Activated naive CD8-positive, alpha-beta T cell treated with anti-CD3 and anti-CD28 coated beads, Interleukin-2, amount 50 U/mL, for 16 hours (primary cell): ENCODE measurements at regions not wholly inside any gene's neighbourhood (a gene's known extent, or its start where the extent isn't known, plus 50 kb on each side); places are given as distances from the start of the nearest gene placed in this dataset.
A peak's percentile ranks its signal among the peaks of the same experiment; 100 is the strongest.
"Not testable (repeated sequence)": the region's sequence is repeated elsewhere in the genome, so short reads cannot be mapped to it uniquely, and the experiment has no call there.

Experiments
- DNase-seq: peaks from one replicate; pipeline ENCODE4 v3.0.0-alpha.2; 2020; ENCODE audit warnings: low read depth, low spot score

DNA sequence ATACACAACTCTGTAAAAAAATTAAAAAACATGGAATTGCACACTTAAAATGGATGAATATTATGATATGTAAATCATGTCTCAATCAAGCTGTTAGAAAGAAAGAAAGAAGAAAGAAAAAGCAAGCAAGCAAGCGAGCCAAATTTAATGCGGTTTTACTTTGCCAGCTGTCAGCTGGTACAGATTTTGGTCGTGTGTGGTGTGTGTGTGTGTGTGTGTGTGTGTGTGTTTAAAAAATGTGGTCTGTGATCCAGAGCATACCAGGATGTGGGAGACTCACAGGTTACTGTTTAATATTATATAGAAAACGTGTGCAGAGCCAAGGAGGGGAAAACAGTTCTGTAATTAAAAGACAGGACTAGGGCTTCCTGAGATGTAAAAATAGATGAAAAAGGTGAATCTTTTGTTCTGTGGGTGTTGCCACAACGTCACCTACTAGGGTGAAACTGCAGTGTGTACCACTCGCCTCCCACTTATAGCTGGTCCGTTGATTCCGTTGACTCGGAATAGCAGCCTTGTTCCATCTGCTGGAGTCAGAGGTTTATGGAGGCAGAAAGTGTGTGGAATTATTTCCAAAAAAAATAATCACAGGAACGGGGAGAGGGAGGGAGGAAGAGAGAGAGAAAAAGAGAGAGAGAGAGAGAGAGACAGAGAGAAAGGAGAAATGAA lies 197.7 kb downstream of the BCAS1 start:
- peak; percentile 33 for DNase-seq

DNA sequence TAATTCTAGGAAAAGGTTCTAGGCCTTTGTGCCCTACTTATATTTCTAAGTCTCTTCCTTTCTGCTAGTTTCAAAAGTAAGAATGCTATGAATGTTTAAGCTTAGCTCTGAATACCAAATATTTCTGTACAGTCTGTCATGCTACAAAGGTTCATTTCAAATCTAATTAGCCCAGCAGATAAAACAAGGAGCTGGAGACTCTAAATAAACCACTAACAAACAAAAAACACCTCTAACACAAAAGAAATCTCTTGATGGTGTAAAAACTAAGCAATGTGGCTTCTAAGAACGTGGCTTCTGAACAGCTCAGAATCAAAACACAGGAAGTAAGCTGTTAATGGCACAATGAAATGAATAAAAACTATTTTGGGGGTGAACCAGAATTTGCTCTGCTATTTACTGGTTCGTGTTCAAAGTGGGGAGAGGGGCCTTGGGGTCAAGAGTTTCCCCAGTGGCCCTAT lies 198.3 kb downstream of the BCAS1 start:
- DNase-seq = no peak

DNA sequence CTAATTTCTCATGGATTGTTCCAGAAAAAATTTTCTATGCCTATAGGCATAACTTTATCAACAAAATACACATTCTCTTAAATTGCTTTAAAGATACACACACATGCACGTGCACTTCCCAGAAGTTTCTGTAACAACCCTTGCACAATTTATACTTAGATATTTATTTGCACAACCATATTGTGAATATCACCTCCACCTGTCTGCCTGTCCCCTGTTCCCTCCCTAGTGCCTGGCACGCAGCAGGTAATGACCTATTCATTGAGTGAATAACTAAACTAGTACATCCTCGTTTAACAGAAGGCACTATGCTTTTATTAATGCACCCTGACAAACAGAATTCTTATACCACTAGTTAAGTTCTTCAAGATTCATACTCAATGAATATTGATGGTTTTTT lies 198.9 kb downstream of the BCAS1 start:
- no peak for DNase-seq

DNA sequence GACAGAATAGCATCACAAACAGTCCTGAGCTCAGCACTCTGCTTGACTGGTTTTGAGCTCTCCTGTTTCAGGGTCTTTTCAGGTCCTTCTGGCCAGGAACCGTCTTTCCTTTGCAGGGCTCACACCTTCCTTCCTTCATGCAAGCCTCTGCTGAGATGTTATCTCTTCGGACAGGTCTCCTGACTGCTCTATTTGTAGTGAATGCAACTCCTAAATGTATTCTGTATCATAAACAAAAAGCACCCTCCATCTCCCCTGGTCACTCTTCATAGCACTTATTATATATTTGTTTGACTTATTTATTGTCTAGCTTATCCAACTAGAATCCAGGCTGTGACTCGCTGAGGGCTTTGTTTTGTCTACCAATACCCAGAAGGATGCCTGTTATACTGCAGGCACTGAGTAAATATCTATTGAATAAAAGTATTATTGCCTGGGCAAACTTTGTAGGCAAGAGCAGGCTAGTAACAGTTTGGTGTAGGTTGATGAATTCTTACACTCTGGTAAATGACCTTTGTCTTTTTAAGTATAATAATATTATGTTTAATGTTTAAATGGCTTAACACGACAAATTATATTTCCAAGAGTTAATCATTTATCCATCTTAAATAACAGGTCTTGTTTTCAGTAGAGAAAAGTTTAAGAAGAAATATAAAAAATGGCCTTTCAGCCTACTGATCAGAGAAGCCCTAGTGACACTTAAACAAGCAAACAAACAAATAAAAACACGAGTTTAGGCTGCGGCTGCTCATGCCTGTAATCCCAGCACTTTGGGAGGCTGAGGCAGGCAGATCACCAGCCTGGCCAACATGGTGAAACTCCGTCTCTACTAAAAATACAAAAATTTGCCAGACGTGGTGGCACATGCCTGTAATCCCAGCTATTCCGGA lies 199.7 kb downstream of the BCAS1 start:
- DNase-seq = no peak

DNA sequence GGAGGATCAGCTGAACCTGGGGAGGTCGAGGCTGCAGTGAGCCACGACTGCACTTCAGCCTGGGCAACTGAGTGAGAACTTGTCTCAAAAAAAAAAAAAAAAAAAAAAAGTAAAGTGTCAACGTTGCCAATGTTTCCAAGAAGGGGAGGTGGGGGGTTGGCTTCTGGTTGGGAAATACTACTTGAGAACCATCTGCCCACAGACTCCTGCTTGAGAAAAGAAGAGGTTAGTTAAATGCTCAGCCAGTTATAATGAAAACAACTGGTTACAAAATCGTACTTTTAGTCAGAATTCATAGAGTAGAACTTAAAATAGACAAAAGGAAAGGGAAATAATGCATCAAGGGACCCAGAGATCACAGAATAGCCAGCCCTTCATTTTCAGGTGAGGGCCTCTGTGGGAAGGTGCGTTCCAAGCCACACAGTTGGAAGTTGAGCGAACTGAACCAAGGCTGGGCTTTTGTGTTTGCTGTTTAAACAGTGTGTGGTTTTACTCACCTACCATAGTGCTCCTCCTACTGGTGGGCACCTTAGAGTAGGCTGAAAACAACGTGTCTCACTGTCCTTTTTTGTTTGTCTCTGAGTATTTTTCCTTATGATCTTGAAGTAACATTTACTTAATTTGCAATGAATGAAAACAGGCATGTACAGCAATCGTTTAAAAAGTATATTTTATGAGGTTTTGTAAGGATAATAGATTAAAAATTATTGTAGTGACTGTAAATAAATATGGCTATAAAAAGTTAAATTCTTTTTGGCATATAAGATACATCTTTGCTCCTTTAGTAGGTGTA lies 200.7 kb downstream of the BCAS1 start:
- peak; percentile 49 for DNase-seq

DNA sequence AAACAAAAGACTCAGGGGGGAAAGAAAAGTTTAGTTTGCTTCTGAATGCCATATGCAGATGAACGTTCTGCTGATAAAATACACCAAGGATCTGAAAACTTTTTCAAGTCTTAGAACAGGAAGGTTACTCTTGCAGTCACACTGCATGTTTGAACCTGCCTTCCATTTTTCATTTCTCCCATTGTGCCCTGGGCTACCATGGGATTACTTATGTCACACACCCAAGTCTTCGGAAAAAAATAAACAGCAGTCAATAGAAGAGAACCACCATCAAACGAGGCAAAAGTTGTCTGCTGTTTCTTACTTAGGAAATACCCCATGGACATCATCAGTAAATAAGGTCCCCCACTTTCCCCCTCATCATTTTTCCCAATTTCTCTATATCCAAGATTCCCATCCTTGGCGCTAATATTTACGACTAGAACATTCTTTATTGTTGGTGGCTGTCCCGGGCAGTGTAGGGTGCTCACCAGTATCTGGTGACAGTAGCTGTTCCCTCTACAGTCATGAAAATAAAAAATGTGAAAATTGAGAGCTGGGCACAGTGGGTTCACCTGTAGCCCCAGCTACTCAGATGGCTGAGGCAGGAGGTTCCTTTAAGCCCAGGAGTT lies 202.5 kb downstream of the BCAS1 start:
- no peak for DNase-seq

DNA sequence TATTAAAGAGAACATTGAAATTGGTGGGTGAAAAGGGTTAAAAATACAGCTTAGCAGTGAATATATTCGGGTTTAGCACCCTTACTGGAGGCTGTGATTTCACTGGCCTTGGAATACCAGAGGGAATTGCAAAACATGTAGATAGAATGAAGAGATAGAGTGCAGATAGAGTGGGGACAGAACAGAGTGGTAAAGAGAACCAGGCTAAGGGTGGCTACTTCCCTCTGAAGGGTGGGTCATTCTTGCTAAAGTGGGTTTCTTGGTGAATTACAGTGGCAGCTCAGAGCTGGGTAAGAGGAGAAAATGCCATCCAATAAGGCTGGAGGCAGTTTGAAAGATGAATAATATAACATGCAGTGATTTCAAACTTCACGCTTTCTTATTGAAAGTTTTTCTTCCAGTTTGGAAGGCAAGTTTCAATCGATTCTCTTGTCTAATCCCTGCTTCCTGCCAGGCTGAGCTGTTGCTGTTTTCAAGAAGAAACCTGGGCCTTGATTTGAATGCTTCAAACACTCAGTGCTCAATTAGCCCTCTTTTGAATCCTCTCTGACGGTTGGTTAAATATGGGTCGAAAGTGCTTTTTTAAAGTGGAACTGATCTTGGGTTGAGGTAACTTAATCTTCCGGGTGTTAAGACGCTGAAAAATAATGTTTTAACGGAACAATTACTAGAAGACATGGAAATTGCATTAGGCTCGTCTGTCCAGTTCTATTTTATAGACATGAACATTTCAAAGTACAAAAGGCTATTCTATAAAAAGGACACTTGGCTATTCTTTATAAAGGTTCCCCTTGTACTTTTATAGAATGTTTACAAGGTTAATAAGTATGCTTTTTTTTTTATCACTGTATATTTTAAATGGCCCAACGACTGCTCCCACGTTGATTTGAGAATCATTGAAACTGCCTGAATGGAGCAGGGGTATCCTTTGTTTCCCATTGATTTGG lies 203.3 kb downstream of the BCAS1 start:
- no peak for DNase-seq

DNA sequence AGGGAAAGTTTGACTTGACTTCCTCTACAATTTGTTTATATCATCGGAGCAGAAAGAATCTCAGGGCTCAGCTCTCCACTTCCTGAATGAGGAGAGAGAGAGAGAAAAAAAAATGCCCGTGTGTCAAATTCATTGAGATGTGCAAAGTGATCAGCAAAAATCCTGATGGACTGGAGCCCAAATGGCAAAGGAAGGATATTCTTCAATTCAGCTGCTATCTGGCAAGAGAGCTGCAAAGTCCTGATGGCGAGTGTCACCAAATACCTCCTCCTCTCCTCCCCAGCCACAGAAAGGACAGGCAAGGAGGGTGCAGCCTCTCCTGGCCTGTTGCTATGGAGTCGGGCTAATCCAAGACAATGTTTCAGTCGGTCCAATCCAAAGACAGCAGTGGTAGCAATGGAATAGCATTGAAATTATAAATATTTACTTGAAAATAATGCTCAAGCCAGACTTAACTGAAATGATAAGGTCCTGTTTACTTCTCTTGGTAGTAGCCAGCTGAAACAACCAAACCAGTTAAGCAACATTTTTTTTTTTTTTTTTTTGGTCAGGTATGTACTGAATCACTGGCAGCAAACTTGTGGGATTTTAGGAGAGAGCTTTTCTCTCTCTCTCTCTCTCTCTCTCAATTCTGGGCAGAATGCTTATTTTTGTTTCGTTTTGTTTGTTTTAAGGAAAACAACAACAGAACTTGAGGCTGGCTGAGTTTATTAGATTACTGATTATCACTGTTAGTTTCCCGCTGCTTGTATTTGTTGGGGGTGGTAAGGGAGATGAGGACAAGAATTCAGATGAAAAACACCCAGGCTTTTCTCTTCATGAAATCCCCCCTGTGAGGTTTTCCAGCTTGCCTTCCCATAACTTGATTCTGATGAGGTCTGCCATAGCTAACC lies 204.2 kb downstream of the BCAS1 start:
- no peak for DNase-seq

DNA sequence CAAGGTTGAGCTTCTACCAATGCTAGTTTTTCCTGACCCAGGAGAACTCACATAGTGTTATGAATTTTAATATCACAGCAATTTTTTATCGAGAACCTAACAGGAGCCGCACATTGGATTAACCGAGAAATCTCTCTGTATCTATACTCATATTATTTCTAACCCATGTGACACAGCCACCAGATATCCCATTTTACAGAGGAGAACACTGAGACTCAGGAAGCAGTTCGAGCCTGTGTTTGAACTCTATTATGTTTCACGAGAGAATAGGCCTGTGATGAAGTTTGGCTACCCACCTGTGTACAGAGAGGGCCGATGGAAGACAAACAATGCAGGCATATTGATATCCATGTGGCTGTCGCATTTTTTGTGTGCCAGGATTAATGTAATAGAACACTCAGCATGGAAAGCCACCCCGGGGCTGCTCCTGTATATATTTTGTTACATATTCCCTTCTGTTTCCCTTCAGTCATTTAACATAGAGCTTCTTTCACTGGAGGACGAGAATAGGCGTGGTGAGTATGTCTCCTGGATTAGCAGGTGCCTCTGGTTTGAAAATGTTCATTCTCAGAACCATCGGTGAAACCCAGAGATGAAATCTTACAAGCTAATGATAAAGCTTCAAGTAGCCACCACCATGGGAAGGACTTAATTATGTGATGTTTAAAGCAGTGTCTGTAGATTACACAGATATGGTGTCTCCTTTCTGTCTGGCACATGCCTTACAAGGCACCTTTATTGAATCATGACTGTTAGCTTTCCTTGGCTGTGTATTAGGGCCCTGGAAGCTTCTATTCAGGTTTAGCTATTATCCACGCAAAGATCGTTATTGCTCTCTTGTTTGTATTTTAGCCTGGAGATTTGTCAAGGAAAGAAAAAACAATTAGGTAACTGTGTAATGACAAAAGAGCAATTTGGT lies 205.4 kb downstream of the BCAS1 start:
- DNase-seq = not testable (repeated sequence)

DNA sequence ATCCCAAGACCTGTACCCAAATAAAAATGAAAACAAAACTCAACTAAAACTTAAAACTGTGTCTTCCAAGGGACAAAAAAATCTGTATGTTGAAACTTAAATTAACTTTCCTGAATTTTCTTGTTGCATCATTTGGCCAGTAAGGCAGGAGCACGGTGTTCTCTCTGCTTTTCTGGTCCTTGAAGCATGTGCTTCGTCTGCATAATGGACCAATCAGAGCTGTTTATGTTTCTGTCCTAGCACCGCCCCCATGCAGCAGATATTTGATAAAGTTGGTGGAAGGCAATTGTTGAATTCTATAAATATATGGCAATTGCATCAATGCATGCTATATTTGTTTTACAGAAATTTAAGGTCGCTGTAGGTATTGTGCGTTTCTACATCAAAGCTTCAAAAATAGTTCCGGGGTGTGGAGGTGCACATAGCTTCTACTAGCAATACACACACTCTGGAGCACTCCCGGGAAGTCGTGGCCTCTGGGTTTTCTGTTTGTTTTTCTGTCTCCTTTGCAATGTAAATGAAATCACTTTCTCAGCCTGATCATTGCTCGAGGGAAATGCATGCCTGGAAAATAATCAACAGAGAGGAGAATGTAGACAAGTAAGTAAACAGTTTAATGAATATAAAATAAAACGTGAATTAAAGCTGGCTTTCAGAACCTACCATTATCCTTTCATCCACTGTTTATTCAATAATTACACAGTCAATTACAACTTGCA lies 206.3 kb downstream of the BCAS1 start:
- not testable (repeated sequence) for DNase-seq

DNA sequence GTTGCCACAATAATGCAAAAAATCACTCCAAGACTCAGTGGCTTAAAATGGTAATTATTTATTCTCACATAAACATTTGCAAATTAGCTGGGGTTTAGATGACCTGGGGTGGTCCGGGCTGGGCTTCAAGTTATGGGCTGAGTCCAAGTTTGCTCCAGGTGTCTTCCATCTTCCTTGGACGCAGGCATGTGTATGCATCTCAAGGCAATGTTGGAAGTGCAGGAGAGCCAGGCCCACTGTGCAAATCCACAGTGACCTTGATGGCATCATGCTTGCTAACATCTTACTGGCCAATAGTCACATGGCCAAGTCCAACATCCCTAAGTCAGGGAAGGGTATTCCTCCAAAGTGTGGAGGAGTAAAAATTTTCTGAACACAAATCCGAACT lies 206.9 kb downstream of the BCAS1 start:
- not testable (repeated sequence) for DNase-seq

DNA sequence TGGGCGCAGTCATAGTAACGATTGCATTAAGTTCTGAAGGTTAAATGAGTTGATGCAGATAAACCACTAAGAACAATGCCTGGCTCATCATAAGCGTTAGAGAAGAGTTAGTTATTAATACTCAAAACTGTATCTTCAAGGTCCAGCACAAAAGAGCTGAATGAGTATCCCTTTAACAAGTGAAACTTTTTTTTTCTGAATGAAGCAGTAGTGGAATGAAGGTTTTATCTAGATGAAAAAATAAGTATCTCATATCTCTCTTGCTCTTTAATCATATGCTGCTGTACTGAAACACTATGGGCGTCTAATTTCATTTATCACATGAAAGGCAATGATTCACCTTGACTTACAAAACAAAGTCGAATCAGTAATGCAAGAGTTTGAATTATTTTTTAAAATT lies 207.4 kb downstream of the BCAS1 start:
- DNase-seq = not testable (repeated sequence)

DNA sequence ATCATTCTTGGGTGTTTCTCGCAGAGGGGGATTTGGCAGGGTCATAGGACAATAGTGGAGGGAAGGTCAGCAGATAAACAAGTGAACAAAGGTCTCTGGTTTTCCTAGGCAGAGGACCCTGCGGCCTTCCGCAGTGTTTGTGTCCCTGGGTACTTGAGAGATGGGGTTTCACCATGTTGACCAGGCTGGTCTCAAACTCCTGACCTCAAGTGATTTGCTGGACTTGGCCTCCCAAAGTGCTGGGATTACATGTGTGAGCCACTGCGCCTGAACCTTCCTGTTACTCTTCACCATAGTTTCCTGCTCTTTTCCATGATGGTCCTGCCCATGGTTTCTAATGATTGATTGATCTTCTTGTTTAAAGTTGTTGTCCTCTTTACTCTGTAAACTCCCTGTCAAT lies 207.9 kb downstream of the BCAS1 start:
- DNase-seq = not testable (repeated sequence)

DNA sequence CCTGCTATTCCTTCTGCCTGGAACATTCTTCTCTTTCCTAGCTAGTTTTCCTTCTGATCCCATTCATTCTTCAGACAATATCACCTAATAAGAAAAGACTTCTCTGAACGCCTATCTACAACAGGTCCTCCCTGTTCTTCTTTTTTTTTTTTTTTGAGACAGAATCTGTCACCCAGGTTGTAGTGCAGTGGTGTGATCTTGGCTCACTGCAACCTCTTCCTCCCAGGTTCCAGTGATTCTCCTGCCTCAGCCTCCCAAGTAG lies 208.3 kb downstream of the BCAS1 start:
- not testable (repeated sequence) for DNase-seq

DNA sequence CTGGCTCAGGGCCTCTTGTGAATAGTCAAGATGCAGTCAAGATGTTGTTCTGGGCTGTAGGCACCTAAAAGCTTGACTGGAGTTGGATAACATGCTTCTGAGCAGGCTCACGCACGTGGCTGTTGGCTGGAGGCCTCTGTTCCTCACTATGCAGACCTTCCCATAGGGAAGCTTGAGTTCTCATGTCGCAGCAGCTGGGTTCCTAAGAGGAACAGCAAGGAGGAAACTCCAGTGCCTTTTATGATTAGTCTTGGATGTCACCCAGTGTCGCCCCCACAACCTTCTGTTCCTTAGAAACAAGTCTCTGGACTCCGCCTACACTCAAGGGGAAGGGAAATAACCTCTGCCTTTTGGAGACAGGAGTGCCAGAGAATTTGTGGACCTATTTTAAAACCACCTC lies 210.7 kb downstream of the BCAS1 start:
- no peak for DNase-seq

DNA sequence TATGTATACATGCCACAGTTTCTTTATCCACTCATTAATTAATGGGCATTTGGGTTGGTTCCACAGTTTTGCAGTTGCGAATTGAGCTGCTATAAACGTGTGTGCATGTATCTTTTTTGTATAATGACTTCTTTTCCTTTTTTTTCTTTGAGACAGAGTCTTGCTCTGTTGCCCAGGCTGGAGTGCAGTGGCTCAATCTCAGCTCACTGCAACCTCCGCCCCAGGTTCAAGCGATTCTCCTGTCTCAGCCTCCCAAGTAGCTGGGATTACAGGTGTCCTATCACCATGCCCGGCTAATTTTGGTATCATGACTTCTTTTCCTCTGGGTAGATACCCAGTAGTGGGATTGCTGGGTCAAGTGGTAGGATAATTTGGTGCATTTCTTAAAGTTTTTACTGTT lies 211.4 kb downstream of the BCAS1 start:
- DNase-seq = not testable (repeated sequence)

DNA sequence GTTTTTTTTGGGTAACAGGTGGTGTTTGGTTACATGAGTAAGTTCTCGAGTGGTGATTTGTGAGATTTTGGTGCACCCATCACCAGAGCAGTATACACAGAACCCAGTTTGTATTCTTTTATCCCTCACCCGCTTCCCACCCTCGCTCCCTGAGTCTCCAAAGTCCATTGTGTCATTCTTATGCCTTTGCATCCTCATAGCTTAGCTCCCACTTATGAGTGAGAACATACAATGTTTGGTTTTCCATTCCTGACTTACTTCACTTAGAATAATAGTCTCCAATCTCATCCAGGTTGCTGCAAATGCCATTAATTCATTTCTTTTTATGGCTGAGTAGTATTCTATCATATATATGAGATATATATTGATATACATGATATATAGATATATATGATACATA lies 211.9 kb downstream of the BCAS1 start:
- DNase-seq = not testable (repeated sequence)

DNA sequence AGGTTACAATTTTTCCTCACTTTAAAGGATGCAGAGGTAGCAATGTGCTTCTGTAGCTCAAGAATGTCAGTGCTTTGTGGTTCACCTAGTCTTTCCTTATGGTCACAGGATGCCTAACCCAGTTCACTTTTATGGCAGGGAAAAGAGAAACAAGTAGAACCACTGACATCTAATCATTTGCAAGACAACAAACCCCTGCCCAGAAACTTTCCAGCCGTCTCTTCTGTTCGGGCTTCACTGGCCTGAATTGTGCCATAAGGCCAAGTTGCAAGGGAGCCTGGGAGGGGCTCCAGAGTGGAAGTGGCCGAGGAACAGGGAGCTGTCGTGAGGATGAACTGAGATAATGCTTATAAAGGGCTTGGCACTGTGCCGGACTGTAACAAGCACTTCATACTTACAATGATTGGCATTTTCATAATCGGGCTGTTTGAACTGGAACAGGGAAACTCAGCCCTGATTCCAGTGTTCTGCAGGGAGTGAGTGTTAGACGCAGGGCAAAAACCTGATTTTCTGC lies 212.6 kb downstream of the BCAS1 start:
- no peak for DNase-seq
